ENCODE measurements at regions not wholly inside any gene's neighbourhood (a gene's known extent, or its start where the extent isn't known, plus 50 kb on each side); places are given as distances from the start of the nearest gene placed in this dataset.
"Not testable (repeated sequence)": the region's sequence is repeated elsewhere in the genome, so short reads cannot be mapped to it uniquely, and the experiment has no call there.

DNA sequence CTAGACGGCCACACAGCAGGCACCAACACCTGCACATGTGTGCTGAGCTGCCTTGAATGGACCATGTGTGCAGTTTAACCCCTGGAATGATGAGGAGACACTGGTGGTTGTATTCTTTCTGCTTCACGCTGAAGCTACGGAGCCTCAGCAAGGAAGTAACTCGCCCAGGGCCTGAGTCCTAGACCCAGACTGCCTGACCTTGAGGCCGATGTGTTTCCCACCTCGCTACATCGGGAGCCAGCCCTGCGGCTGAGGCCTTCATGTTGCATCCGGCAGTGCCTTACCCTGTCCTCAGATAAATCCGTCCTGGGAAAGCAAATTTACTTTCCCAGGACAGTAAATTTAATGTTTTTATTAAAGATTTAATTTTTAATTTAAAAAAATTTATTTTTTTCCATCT lies 110.0 kb upstream of the MTHFD1L start:
- ATAC-seq: no peak
- intact Hi-C loops (cut with DNase I): no loop called here
- DNase-seq (ENCODE audit: low spot score): no peak

DNA sequence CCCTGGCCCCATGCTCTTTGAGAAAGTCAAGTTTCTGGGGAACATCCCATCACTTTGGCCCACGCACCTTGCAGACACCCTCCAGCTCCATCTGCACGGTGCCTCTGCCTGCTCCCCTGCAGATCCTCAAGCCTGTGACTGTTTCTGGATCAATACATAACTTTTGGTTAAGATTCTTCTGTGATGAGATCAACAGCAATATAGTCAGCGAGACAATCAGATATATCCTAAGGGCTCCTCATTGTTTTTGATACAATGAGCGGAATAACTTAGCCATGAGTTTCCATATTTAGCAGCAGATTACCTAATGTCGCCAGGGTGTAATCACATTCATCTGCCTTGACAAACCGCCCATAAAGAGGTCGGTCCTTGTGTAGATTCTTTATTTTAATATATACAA lies 109.3 kb upstream of the MTHFD1L start:
- intact Hi-C loops (cut with DNase I): no loop called here
- DNase-seq (ENCODE audit: low spot score): no peak
- ATAC-seq: no peak

DNA sequence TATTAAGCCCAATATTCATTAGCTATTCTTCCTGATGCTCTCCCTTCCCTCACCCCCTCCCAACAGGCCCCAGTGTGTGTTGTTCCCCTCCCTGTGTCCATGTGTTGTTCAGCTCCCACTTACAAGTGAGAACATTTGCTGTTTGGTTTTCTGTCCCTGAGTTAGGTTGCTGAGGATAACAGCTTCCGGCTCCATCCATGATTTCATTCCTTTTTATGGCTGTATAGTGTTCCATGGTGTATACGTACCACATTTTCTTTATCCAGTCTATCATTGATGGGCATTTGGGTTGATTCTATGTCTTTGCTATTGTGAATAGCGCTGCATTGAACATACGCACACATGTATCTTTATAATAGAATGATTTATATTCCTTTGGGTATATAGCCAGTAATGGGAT lies 107.7 kb upstream of the MTHFD1L start:
- intact Hi-C loops (cut with DNase I); ATAC-seq; DNase-seq (ENCODE audit: low spot score): not testable (repeated sequence)

DNA sequence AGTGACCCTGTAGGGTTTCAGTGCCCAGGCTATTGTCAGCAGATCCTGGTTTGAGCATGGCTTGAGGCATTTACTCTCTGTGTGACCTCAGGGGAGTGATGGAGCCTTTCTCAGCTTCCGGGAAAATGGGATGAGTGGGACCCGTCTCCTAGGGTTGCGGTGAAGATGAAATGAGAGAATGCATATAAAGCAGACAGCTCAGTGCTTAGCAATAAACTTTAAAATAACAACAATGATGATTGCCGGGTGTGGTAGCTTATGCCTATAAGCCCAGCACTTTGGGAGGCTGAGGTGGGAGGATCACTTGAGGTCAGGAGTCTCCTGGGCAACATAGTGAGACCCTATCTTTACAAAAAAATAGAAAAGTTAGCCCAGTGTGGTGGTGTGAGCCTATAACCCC lies 106.0 kb upstream of the MTHFD1L start:
- ATAC-seq (no peak), DNase-seq (ENCODE audit: low spot score) (no peak)
- intact Hi-C loops (cut with DNase I): no loop called here

DNA sequence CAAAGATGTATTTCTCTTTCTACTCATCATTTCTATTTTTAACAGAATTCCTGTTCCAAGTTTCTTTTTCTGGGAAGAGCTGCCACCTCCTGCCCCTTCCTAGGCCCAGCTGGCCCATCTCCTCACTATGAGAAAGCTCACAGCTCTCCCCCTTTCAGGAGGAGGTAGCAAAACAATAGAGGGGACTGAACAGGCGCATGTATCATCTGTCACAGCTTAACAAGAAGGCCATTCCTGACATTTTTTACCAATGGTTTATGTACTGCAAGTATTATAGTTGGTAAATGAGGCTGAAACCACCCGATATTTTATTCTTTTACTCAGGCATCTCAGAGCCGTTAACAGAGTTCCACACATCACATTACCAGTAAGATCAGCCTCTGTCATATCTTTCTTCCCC lies 103.7 kb upstream of the MTHFD1L start:
- intact Hi-C loops (cut with DNase I): no loop called here
- DNase-seq (ENCODE audit: low spot score) (no peak), ATAC-seq (no peak)

DNA sequence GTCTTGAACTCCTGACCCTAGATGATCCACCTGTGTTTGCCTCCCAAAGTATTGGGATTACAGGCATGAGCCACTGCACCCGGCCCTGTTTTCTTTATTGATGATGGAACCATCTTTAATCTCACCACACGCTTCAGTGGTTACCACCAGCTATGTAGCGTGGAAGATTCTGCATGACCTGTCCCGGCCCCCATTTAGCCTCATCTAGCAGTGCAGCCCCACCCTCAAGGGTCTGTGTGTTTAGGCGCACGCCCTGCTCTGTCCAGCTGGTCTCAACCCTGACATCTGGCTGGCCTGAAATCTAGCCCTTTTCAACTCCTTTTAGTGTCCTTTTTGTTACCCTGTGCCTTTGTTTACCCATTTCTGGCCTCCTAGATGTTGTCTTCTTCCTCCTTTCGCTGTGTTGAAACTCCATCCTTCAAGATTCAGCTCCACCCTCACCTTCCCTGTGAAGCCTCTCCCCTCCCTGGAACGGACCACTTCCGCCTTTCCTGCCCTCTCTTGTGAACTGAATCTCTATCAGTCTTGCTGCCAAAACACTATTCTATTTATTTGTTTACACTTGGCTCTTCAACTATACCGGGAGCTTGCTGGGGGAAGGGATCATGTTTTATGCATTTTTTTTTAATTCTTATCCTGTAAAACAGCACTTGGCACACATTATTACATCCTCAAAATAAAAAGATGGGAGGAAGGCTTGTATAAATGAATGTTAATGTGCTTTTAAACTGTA lies 101.0 kb upstream of the MTHFD1L start:
- intact Hi-C loops (cut with DNase I): no loop called here
- ATAC-seq: peak; percentile 24
- DNase-seq (ENCODE audit: low spot score): no peak

DNA sequence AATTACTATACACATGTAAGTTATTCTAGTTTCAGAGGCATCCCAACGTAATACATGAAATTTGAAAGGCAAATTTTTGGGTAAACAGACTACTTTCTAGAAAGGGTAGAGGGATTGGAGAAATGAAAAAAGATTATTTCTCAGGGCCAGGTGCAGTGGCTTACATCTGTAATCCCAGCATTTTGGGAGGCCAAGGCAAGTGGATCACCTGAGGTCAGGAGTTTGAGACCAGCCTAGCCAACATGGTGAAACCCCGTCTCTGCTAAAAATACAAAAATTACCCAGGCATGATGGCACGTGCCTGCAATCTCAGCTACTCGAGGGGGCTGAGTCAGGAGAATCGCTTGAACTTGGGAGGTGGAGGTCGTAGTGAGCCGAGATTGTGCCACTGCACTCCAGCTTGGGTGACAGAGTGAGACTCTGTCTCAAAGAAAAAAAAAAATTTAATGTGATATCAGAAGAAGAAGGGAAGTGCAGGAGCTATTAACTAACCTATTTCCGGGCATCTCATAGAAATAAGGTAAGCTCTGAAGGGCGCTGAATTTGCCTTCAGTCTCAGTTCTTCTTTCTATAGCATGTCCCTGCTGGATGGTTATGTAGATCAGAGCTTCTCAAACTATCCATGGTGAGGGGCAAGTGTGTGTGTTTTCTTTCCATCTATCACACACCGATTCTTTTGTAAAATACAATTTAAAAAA lies 100.3 kb upstream of the MTHFD1L start:
- no peak for DNase-seq (ENCODE audit: low spot score)
- ATAC-seq: no peak
- intact Hi-C loops (cut with DNase I): no loop called here

DNA sequence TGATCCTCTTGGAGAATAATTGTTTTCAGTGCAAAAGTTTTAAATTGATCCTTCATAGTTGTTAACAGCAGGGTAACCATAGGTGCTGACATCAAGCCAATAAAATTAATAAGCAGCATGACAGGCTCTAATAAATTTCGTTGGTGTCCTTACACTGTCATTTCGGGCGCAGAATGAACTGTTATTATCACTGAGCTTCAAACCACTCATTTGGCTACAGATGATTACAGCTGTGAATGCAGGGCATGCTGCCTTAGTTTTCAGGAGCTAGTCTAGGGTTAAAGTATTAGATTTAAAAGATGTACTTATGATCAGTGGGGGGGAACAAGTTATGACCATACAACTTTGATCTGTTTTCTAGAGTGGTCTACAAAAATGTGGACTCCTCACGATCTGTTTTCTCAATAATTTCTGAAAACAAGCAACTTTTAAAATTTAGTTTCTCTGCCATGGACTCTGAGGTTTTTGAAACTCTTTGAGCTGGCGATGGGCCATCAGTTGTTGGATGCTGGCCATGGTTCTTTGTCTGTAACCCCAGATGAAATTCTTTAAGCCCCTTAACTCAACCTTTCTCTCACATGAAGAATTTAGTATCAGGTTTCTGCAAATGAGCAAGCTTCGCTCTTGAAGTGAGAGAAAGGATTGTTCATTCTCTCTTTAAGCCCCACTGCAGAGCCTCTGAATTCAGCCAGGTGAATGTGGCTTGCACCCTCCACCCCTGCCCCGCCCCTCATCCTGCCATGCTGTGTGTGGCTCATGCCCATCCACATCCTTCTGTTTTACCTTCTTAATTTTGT lies 99.1 kb upstream of the MTHFD1L start:
- intact Hi-C loops (cut with DNase I): no loop called here
- peak; percentile 68 for DNase-seq (ENCODE audit: low spot score)
- ATAC-seq: no peak

DNA sequence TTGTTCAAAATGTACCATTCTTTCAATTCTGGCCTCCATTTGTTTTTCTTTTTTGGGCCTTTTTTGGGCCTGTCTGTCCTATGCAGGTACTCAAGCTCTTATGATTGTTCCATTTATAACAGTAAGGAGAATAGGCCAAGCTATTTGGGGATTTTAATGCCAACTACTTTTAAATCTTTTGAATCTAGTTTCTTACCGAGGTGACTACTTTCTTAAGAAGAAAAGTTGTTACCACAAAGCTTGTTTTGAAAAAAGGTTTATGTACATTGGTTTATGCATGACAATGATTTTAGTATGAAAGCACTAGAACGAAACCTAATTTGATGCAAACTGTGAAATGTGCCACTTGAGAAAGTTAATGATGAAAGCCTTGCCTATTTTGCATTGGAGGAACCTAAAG lies 98.3 kb upstream of the MTHFD1L start:
- intact Hi-C loops (cut with DNase I): no loop called here
- no peak for ATAC-seq
- no peak for DNase-seq (ENCODE audit: low spot score)

DNA sequence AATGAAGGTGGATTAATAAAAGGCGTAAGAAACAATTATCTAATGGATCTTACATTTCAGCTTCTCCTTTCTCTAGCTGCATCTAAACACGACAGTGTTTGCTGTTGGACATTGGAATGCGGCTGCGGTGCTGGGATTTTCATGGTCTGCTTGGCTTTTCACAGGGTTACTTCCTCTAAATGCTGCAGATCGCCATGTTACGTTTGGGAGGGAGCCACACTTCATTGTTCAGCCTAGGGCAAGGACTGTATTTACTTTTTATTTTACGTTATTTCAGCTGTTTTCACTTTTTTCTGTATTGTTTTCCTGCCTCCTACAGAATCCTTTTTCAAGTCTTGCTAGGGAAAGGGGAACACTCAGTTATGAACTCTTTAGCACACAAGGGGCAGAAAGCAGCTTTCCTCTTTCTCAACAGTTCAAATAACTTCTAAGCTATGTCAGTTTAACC lies 97.9 kb upstream of the MTHFD1L start:
- intact Hi-C loops (cut with DNase I): no loop called here
- DNase-seq (ENCODE audit: low spot score) (no peak), ATAC-seq (peak; percentile 44)

DNA sequence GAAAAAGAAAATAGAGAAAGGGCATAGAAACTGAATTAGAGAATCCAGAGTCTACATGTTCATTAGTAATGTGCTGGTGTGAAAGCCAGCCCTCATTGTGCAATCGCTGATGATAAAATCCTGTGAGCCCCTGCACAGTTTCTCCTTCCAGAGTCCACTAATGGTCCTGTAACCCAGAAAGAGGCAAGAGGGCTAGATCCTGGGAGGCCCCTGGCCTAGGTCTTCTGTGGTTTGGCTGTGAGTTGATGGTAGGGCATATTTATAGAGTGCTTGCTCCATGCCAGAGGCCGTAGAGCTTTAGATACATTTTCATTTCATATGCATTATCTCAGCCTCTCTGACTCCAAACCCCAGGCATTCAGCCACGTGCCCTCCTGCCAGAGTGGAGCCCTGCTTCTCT lies 94.9 kb upstream of the MTHFD1L start:
- DNase-seq (ENCODE audit: low spot score): no peak
- intact Hi-C loops (cut with DNase I): no loop called here
- ATAC-seq: peak; percentile 72

DNA sequence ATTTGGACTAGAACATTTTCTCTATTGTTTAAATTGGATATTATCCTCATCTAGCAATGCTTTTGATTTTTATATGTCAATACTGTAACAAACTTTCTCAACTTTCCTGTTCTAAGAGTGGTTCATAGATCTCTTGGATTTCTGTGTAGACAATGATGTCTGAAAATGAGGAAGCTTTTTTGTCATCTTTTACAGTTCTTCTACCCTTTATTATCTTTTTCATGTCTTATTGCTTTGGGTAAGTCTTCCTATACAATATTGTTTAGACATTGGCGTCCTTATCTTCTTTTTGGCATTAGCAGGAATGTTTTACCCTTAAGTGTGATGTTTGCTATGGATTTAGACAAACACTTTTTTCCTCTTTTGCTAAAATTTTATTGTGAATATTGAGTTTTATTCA lies 91.5 kb upstream of the MTHFD1L start:
- intact Hi-C loops (cut with DNase I): no loop called here
- ATAC-seq (no peak), DNase-seq (ENCODE audit: low spot score) (no peak)

DNA sequence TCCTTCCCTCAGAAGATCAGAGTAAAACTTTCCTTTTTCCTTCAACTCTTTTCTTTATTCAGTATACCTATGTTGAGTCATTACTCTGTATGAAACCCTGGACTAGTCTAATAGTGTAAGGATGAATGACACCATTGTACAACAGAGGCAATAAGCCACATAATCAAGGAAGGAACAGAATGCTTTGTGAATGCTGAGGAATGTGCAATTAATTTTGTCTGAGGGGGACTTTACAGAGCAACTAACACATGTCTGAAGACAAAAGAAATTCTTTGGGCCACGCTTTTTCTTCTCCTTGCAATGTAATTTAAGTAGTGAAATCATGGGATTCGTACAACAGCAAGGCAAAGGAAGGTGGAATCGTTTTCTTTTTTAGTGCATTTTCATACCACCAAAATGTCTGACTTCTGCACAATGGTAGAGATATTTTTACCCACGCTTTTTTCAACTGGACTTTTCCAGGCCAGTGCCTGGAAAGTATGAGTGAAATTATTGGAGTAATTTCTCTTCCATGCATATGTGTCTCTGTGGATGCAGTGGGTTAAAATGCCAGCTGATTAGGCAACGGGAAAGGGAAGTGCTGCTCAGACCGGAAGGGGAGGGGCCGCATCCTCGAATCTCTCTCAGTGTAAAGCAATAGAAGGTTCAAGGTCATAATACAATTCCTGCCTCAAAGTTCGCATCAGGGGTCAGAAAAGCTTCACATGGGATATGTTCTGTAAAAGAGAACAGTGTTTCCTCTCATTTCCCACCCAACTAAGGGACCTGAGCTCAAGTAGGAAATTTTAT lies 89.9 kb upstream of the MTHFD1L start:
- DNase-seq (ENCODE audit: low spot score) (no peak), ATAC-seq (peak; percentile 48)
- intact Hi-C loops (cut with DNase I): no loop called here

DNA sequence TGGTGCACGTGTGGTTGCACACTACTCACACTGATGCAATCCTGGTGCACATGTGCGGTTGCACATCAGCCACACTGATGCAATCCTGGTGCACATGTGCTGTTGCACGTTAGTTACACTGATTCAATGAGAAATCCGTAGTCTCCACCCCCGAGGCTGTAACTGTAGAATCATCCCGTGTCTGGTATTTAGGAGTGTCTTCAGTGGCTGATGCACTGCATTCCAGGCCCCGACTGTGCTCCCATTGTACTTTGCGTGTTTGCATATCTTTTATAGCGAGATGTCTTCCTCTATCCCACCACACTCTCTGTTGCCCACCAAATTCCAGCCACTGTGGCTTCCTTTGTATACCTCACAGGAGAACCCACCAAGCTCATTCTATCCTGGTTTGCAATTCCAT lies 87.8 kb upstream of the MTHFD1L start:
- intact Hi-C loops (cut with DNase I): no loop called here
- no peak for ATAC-seq
- no peak for DNase-seq (ENCODE audit: low spot score)

DNA sequence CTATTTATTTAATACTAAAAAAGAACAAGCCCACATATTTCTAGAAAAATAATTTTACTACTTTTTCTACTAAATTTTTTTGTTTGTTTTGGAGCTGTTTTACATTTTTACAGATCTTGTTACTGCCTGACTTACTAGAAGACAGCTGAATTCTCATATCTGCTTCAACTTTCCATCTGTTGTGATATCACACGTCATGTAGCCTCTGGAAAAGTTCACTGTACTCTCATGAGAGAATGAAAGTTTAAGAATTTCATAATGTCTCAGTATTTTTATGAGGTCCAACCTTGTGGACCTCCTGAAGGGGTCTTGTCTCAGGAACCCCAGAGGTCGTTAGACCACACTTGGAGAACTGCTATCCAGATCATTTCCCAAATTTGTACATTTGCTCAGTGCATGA lies 81.7 kb upstream of the MTHFD1L start:
- DNase-seq (ENCODE audit: low spot score) (no peak), ATAC-seq (peak; percentile 76)
- intact Hi-C loops (cut with DNase I): no loop called here

DNA sequence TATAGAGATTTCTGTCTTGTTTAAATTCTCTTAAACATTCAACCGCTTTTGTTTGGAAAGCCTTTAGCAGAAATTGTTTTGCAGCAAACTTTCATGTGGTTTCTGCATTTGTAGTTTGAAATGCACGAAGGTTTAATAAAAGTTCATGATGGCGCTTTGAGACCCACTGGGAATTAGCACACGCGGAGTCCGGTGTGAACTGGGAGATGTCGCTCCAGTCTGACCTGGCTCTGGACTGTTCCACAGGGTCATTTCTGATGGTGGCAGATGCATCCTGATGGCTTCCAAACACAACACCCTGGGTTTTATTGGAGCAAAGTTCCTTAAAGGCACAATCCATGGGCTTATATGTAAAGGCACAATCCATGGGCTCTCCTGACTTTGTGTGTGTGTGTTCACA lies 78.1 kb upstream of the MTHFD1L start:
- no peak for DNase-seq (ENCODE audit: low spot score)
- intact Hi-C loops (cut with DNase I): no loop called here
- ATAC-seq: peak; percentile 58

DNA sequence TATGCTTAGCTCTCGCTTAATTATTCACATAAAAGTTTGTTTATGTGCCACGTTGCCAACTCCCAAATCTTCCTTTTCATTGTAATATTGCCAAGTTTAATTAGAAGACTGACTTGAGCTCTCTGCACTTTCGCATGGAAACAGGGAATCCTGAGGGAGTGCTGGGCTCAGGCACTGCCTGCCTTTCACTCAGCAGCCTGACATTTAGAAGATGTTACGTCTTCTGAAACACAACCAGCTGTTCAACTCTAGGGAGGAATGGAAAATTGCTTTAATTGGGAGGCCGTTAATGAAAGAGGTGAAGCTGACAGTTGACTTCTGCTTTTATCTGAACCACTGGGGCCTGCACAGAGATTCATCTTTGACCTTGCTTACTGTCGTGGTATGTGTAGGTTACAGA lies 77.4 kb upstream of the MTHFD1L start:
- no peak for DNase-seq (ENCODE audit: low spot score)
- intact Hi-C loops (cut with DNase I): no loop called here
- ATAC-seq: peak; percentile 63

DNA sequence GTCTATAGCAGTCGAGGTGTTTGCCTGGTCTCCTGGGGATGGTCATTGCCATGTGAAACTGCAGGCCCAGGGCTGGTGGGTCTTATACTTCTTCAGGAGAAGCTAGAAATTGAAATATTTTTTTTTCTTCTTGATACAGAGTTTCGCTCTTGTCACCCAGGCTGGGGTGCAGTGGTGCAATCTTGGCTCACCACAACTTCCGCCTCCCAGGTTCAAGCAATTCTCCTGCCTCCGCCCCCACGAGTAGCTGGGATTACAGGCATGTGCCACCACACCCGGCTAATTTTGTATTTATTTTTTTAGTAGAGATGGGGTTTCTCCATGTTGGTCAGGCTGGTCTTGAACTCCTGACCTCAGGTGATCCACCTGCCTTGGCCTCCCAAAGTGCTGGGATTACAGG lies 75.6 kb upstream of the MTHFD1L start:
- ATAC-seq; intact Hi-C loops (cut with DNase I); DNase-seq (ENCODE audit: low spot score): not testable (repeated sequence)

DNA sequence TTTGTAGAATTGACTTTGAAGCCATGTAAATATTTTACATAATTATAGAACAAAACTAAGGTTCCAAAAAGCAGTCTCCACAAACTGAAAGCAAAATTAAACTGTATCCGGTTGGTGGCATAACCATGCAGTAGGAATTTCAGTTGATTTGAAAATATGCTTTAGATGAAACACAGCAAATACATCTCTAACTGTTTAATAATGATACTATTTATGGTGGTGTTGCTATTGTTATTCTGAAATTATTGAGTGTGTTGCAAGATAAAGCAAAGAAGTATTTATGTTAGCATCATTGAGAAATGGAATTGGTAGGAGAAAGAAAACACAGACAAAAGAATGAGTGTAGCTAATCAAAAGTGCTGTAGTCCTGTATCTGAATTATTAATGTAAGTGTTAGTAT lies 73.8 kb upstream of the MTHFD1L start:
- intact Hi-C loops (cut with DNase I): no loop called here
- ATAC-seq (no peak), DNase-seq (ENCODE audit: low spot score) (no peak)

All from sciatic nerve (tissue), 2 donors.